Stimulated activated CD8-positive, alpha-beta memory T cell treated with anti-CD3 and anti-CD28 coated beads, Interleukin-2, amount 100 ng/mL, for 48 hours (primary cell): ENCODE measurements at regions not wholly inside any gene's neighbourhood (a gene's known extent, or its start where the extent isn't known, plus 50 kb on each side); places are given as distances from the start of the nearest gene placed in this dataset.

Experiments
- DNase-seq, 2 donors: peaks; one replicate each; pipeline ENCODE4 v3.0.0-alpha.2; 2020; ENCODE audit warnings: low read depth in 2 of 2

GRCh38 chr2:100627330-100628300 is 64.8 kb downstream of the PDCL3 start:
- no peak for DNase-seq

- DNase-seq, result no peak
These were observed 65.7 kb downstream of the PDCL3 start for GRCh38 chr2:100628506-100628905.

GRCh38 chr2:100629309-100629708 is 66.5 kb downstream of the PDCL3 start:
- DNase-seq, result no peak

GRCh38 chr2:100630473-100630977 is 67.7 kb downstream of the PDCL3 start:
- DNase-seq, result no peak

- no peak for DNase-seq
These were observed 69.2 kb downstream of the PDCL3 start for GRCh38 chr2:100632037-100632436.

GRCh38 chr2:100632759-100633158 is 70.0 kb downstream of the PDCL3 start:
- no peak for DNase-seq

- no peak for DNase-seq
These were observed 77.0 kb downstream of the PDCL3 start for GRCh38 chr2:100639588-100640390.

- DNase-seq, result no peak
These were observed 77.8 kb downstream of the PDCL3 start for GRCh38 chr2:100640431-100641124.

GRCh38 chr2:100641125-100641435 is 78.3 kb downstream of the PDCL3 start:
- no peak for DNase-seq

GRCh38 chr2:100642425-100642824 is 79.6 kb downstream of the PDCL3 start:
- no peak for DNase-seq

GRCh38 chr2:100643467-100643866 is 80.7 kb downstream of the PDCL3 start:
- DNase-seq, result no peak

GRCh38 chr2:100643906-100644501 is 81.2 kb downstream of the PDCL3 start:
- DNase-seq, result no peak

GRCh38 chr2:100645695-100646429 is 83.1 kb downstream of the PDCL3 start:
- DNase-seq, result no peak

- DNase-seq, result no peak
These were observed 84.9 kb downstream of the PDCL3 start for GRCh38 chr2:100647709-100648108.

GRCh38 chr2:100650151-100650550 is 87.4 kb downstream of the PDCL3 start:
- no peak for DNase-seq

- DNase-seq, result no peak
These were observed 90.7 kb downstream of the PDCL3 start for GRCh38 chr2:100653449-100654035.

- no peak for DNase-seq
These were observed 91.8 kb downstream of the PDCL3 start for GRCh38 chr2:100654611-100655010.

- no peak for DNase-seq
These were observed 92.7 kb downstream of the PDCL3 start for GRCh38 chr2:100655446-100655845.

- no peak for DNase-seq
These were observed 93.2 kb downstream of the PDCL3 start for GRCh38 chr2:100655936-100656534.

- DNase-seq, result no peak
These were observed 95.2 kb downstream of the PDCL3 start for GRCh38 chr2:100658017-100658416.
